ENCODE measurements at regions not wholly inside any gene's neighbourhood (a gene's known extent, or its start where the extent isn't known, plus 50 kb on each side); places are given as distances from the start of the nearest gene placed in this dataset.

DNA sequence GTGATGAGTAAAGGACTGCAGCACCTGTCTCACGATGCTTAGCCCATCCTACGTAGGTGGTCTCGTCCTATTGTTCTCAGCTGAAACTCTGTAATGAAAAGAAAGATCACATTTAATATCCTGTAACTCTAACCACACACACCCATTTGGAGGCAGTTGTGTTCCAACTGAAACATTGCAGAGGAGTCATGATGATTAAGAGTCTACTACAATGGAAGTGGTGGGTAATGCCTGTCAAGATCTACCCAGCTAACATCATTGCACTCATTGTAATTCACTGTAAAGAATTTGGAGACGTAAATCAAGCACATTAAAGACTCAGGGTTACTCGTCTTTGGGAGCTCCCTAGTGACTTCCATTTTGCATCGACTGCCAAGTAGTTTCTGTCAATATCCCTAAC lies 106.0 kb upstream of the PTPN3 start:
- TF ChIP-seq, protein P1, sequence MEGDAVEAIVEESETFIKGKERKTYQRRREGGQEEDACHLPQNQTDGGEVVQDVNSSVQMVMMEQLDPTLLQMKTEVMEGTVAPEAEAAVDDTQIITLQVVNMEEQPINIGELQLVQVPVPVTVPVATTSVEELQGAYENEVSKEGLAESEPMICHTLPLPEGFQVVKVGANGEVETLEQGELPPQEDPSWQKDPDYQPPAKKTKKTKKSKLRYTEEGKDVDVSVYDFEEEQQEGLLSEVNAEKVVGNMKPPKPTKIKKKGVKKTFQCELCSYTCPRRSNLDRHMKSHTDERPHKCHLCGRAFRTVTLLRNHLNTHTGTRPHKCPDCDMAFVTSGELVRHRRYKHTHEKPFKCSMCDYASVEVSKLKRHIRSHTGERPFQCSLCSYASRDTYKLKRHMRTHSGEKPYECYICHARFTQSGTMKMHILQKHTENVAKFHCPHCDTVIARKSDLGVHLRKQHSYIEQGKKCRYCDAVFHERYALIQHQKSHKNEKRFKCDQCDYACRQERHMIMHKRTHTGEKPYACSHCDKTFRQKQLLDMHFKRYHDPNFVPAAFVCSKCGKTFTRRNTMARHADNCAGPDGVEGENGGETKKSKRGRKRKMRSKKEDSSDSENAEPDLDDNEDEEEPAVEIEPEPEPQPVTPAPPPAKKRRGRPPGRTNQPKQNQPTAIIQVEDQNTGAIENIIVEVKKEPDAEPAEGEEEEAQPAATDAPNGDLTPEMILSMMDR (IDR thresholded peaks at IDR 0.05; ENCODE audit: insufficient read depth, low read length, poor library complexity, severe bottlenecking) = no peak
- Histone ChIP-seq H3K27me3 (ENCODE audit: control insufficient read depth, insufficient read depth, low read length) (no peaks in the 10 kb centered on the region), H3K4me3 (ENCODE audit: low read depth, low read length) (no peak overlapping the region), H3K36me3 (ENCODE audit: control insufficient read depth, insufficient read depth, low read length) (no peaks in the 10 kb centered on the region)
- DNase-seq (ENCODE audit: low read depth) = no peak

DNA sequence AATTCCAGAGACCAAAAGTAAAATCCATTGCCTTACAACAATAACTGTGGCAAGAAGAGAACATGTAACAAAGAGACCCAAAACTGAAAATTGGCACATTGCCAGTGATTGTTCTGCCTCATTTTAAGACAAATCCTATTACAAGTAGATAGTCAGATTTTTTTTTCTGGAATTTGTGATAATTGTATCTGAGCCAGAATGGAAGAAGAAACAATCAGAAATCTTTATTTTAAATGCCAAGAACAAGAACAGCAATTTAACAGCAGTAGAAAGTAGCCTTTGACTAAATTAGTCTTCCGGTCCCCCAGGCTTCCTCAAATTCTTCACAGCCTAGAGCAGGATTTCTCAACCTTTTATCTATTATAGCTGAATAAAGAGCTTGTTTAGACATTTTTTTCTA lies 106.7 kb upstream of the PTPN3 start:
- Histone ChIP-seq H3K36me3 (ENCODE audit: control insufficient read depth, insufficient read depth, low read length) (no peaks in the 10 kb centered on the region), H3K4me3 (ENCODE audit: low read depth, low read length) (no peak overlapping the region), H3K27me3 (ENCODE audit: control insufficient read depth, insufficient read depth, low read length) (no peaks in the 10 kb centered on the region)
- no peak for DNase-seq (ENCODE audit: low read depth)
- TF ChIP-seq, protein P1 (IDR thresholded peaks at IDR 0.05; ENCODE audit: insufficient read depth, low read length, poor library complexity, severe bottlenecking) = no peak

DNA sequence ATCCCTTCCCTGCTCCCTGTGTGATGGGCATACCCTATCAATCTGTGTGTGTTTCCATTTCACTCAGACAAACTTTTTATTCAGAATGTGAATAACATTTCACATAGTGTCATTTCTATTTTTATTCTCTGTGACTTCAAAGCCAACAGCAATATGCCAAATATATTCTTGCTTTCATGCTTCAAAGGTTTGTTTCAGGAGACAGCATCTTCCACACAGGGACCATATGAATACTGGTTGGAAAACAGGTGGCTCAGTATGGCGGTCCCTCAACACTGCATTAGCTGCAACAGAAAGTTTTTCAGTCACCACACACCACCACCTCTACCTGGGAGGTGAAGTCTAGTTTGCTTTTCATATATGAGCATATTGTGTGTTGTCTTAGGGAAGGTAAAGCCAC lies 111.0 kb upstream of the PTPN3 start:
- H3K36me3 ChIP-seq (ENCODE audit: control insufficient read depth, insufficient read depth, low read length) = no peaks in the 10 kb centered on the region
- no peaks in the 10 kb centered on the region for H3K27me3 ChIP-seq (ENCODE audit: control insufficient read depth, insufficient read depth, low read length)
- TF ChIP-seq, protein P1 (IDR thresholded peaks at IDR 0.05; ENCODE audit: insufficient read depth, low read length, poor library complexity, severe bottlenecking) = no peak
- H3K4me3 ChIP-seq (ENCODE audit: low read depth, low read length) = no peak overlapping the region
- DNase-seq (ENCODE audit: low read depth) = no peak

DNA sequence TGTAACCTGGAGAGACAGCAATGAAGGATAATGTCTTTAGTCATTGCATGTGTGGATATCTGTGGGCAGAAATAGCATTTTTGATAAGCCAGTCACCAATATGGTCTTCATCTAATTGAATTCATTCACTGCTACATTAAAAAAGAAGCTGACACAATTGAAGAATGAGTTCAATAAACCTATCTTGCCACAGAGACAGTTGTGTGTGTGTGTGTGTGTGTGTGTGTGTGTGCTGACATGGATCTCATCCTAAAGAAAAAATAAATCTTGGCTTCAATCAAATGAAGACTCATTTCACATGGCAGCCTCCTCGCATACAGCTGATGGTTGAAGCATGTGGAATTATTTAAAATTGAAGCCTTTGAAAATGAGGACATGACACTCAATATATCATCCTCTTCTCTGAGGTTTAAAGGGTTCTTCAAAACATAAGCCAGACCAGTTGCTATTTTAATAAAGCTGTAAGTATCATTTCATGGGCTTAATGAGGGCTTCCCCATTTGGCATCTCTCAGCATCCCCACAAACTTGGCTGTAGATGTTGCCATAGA lies 118.5 kb upstream of the PTPN3 start:
- no peak for DNase-seq (ENCODE audit: low read depth)
- H3K4me3 ChIP-seq (ENCODE audit: low read depth, low read length) = no peak overlapping the region
- no peaks in the 10 kb centered on the region for H3K27me3 ChIP-seq (ENCODE audit: control insufficient read depth, insufficient read depth, low read length)
- TF ChIP-seq, protein P1 (IDR thresholded peaks at IDR 0.05; ENCODE audit: insufficient read depth, low read length, poor library complexity, severe bottlenecking) = no peak
- no peaks in the 10 kb centered on the region for H3K36me3 ChIP-seq (ENCODE audit: control insufficient read depth, insufficient read depth, low read length)

DNA sequence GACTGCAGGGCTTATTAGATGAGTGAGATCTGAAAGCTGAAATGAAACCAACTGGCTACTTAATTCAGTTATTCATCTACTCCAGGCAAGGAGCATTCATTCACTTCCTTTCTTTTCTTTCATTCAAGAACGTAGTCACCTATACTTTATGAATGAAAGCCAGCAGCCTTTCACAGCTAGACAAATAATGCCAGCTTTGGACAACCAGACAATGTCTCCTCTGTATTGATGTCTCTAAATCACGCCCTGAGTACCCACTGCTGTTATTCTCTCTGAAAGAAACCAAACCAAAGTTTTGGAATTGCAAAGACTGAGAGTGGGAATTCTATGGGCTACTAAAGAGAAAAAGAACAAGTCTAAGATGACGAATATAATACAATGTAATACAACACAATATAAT lies 121.2 kb upstream of the PTPN3 start:
- TF ChIP-seq, protein P1 (IDR thresholded peaks at IDR 0.05; ENCODE audit: insufficient read depth, low read length, poor library complexity, severe bottlenecking) = no peak
- Histone ChIP-seq H3K4me3 (ENCODE audit: low read depth, low read length) (no peak overlapping the region), H3K36me3 (ENCODE audit: control insufficient read depth, insufficient read depth, low read length) (no peaks in the 10 kb centered on the region), H3K27me3 (ENCODE audit: control insufficient read depth, insufficient read depth, low read length) (no peaks in the 10 kb centered on the region)
- DNase-seq (ENCODE audit: low read depth) = no peak

DNA sequence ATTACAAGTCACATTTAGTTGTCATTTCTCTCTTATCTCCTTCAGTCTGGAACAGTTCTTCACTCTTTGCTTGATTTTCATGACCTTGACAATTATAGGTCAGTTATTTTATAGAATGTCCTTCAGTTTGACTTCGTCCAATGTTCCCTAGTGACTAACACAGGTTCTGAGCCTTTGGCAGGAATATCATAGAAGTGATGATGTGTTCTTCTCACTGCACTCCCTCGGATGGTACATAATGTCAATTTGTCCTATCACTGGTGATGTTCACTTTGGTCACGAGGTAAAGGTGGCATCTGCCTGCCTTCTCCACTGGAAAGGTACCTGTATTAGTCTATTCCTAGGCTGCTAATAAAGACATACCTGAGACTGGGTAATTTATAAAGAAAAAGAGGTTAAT lies 126.0 kb upstream of the PTPN3 start:
- Histone ChIP-seq H3K4me3 (ENCODE audit: low read depth, low read length) (no peak overlapping the region), H3K36me3 (ENCODE audit: control insufficient read depth, insufficient read depth, low read length) (no peaks in the 10 kb centered on the region), H3K27me3 (ENCODE audit: control insufficient read depth, insufficient read depth, low read length) (peaks cover 2% of the 10 kb centered on the region)
- TF ChIP-seq, protein P1 (IDR thresholded peaks at IDR 0.05; ENCODE audit: insufficient read depth, low read length, poor library complexity, severe bottlenecking) = no peak
- no peak for DNase-seq (ENCODE audit: low read depth)

Measured in kidney epithelial cell (primary cell).